Superior temporal gyrus (tissue), 1 donor: ENCODE measurements at regions not wholly inside any gene's neighbourhood (a gene's known extent, or its start where the extent isn't known, plus 50 kb on each side); places are given as distances from the start of the nearest gene placed in this dataset.
A peak's percentile ranks its signal among the peaks of the same experiment; 100 is the strongest.

ENCODE experiments used
- DNase-seq: peaks from one replicate; pipeline ENCODE4 v3.0.0-alpha.2; 2016; ENCODE audit errors: extremely low spot score

DNA sequence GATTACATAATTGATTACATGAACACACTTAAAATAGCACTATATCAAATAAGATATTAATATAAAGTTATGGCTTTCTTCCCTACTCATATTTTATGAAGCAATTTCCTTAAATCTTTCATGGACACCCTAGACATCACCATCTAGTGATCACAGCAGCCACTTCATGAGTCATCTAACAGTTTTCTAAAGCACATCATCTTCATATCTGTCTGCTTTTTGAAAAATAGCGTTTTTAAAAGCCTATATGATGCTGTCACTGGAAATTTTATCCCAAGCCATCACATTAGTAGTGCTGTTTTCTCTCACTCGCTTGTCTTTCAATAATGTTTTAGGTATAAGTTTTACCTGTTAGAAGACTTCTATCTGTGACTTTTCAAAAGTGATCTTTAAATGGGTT lies 326.1 kb downstream of the SLITRK6 start:
- DNase-seq = no peak

- DNase-seq = no peak
Measured at GRCh38 chr13:85469320-85469719, 329.9 kb downstream of the SLITRK6 start.

DNA sequence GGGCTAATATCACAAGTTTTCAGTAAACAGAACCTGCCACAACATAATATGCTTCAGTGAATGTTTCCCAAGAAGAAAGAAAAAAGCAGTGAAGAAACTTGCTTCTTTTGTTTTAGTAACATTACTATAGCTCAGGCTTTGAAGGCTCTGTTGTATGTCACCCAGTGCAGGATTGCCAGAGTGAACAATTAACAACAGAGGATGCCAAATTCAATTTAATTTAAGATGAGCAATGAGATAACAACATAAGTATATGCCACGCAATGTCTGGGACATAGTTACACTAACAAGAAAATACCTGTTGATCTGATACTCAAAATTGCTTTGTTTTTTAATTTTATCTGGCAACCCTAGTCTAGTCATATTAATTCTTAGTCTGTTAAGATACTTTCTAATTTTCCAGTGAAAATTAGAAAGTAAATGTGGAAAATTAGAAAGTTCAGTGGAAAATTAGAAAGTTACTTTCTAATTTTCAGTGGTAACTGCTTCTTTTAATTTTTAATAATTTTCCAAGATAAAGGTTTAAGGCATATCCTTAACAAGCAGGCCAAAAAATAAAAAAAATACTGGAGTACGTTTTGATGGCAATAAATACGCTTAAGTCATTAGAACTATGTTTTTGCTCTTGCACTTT lies 336.3 kb downstream of the SLITRK6 start:
- no peak for DNase-seq

- DNase-seq = no peak
Measured at GRCh38 chr13:85461621-85462020, 337.6 kb downstream of the SLITRK6 start.

- no peak for DNase-seq
Measured at GRCh38 chr13:85445534-85445933, 353.7 kb downstream of the SLITRK6 start.

GRCh38 chr13:85441975-85442374 lies 357.2 kb downstream of the SLITRK6 start:
- DNase-seq = no peak

- DNase-seq = no peak
Measured at GRCh38 chr13:85441364-85441763, 357.9 kb downstream of the SLITRK6 start.

- DNase-seq = no peak
Measured at GRCh38 chr13:85436029-85436428, 363.2 kb downstream of the SLITRK6 start.

DNA sequence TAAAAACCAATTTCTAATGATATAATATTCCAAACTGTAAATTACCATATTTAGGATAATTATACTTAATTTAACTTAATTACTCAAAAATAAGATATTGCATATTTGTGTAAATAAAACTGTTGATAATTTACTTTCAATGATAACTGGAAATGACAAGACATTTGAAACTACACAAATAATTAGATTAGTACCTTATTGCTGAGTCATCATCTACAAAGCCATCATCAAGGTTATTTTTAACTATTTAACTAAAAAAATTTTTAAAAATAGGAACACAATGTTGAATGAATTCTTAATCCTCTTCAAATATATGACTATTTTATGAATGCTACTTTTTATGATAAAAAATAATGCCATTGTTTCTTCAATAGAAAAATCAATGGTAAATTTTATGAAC lies 364.3 kb downstream of the SLITRK6 start:
- no peak for DNase-seq

DNA sequence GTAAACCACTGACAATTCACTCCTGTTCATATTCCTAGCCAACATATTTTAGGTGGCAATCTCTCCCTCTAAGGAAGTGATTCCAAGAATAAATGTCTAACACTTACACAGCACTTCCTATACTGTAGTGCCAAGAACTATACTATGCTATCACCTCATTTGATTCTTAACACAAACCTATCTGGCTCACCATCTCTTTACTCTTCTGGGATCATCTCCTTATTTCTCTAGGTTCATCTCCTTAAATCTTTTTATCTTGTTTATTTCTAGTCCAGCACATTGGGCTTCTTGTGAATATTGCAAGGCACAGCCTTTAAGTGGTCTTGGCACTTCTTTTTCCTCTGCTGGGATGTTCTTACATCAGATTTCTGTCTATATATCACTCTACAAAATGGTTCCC lies 366.3 kb downstream of the SLITRK6 start:
- DNase-seq = no peak

DNA sequence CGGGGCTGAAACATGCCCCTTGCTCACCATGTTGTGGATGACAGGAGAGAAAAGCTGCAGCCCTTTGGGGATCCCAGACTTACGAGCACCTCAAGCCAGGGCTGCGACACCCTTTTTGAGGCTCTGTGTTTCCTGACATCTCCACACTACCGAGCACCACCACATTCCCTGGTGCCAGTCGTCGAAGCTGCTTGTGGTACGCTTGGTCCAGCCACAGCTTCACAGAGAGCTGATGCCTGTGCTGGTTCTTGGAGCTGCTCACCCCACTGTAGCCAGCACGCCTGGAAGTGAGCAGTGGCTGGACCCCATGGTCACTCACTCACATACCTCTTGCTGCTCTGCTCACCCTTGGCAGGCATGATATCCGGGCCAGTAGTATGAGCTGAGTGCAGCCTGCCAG lies 367.5 kb downstream of the SLITRK6 start:
- DNase-seq = no peak

DNA sequence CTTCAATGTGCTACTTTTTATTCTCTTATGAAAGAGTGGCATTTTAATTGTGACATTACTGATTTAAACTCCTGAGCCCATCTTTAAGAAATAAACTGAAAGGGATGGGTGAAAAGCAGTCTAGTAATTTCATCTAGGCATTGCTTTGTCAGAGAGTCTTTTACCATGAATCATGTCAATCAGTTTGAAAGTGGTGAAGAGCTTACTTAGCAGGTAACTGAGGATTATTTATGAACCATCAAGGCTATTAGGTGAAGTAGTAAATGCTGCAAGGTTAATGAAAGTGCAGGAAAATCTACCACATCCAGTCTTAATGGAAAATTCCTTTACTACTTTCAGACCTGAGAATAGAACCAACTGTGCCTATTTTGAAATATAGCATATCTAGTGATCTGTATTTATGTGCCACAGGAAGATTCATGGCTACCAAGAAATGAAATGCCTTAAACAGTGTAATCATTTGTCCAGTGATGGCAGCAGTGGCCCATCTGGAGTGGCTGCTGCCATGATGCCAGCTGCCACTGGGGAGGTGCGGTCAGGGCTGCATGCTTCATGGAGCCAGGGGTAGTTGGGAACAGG lies 368.9 kb downstream of the SLITRK6 start:
- DNase-seq = no peak

DNA sequence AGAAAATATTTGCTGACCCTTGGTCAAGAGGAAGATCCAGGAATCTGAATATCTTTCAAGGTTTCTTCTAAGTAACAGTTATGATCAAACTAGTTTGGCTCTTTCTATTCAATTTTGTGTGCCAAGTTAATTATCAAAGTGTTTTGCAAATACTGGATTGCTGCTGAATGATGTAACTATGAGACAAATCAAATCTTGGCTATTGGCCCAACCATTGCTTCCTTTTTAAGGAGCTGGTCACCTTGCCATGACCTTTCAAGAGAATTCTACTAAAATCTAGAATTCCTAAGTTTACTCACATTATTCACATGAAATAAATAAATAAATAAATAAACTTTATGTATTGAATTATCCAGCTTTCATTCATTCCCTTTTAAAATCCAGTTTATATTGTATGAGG lies 371.8 kb downstream of the SLITRK6 start:
- DNase-seq = no peak

- DNase-seq = no peak
Measured at GRCh38 chr13:85420136-85420535, 379.1 kb downstream of the SLITRK6 start.

- no peak for DNase-seq
Measured at GRCh38 chr13:85419611-85420010, 379.6 kb downstream of the SLITRK6 start.

- no peak for DNase-seq
Measured at GRCh38 chr13:85417807-85418206, 381.4 kb downstream of the SLITRK6 start.

- DNase-seq = no peak
Measured at GRCh38 chr13:85413664-85414063, 385.6 kb downstream of the SLITRK6 start.

DNA sequence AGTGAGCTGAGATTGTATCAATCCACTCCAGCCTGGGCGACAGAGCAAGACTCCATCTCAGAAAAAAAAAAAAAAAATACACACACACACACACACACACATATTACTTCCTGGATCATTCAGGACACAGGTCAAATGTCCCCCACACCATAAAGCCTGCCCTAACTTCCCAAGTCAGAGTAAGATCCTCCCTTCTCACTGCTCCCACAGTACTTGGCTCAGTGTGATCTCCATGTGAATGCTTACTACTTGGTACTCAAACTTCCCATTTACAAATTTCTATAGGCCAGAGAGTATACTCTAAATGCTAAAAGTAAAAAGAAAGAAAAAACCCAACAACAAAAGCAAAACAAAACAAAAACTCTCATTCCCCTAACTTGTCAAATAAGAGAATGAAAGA lies 386.8 kb downstream of the SLITRK6 start:
- DNase-seq = no peak

DNA sequence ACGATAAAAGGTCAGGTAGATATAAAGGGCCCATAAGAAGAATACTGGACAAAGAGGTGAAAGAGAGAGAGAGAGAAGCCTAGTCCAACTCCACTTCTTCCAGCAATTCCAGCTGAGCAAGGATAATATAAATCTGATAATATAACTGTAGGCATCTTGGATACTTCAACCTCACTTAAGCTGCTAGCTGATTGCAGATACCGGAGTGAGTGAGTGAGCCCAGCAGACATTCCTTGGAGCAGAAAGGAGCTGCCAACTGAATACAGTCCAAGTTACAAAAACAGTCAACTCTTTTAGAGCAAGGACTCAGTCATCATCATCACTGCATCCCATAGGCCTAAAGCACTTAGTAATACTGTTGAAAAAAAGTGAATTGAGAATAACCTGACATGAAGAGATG lies 387.6 kb downstream of the SLITRK6 start:
- no peak for DNase-seq

DNA sequence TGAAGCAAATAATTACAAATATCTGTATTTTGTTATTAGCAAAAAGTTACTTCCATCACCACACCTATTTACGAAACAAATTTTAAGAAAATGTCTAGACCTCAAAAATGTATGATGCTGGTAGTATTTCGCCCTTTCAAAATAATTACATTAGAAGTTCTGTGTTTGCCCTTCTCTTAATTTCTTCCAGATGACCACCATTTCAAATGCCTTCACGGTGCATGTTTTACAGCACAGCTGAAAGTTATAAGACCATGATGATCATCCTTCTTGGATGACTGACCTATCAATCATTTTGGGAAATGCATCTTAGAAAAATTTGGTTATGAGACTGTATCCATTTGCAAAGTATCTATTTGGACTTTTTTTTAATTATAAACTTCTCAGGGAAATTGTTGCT lies 390.8 kb downstream of the SLITRK6 start:
- DNase-seq = no peak

DNA sequence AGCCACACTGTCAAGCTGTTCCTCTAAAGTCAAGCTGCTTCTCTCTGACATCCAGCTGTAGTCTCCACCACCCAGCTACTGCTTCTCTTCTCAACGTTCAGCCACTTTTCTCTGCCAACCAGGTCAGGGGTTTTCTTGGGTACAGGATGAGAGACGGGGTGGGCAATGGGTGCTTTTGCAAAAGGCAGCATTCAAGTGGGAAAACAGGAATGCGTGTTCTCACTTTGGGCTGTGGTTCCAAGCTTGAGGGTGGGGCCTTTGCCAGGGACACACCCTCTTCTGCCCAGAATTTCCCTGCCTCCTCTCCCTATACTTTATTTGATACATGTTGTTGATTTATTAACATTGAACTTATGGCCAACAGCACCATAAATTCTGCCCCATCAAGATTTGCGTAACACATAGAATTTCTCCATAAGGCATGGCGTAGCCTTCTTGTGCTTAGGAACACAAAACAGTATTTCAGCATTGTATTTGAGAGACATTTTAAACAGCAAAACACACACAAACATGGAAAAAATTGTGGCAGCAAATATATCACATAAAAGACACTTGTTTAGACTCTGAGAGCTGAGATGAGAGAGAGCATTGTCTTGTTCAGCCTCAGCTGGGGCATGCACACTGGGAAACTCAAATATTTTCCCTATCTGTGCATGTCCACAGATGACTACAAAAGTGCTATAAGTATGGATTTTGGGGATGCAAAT lies 392.8 kb downstream of the SLITRK6 start:
- DNase-seq = peak; percentile 87

DNA sequence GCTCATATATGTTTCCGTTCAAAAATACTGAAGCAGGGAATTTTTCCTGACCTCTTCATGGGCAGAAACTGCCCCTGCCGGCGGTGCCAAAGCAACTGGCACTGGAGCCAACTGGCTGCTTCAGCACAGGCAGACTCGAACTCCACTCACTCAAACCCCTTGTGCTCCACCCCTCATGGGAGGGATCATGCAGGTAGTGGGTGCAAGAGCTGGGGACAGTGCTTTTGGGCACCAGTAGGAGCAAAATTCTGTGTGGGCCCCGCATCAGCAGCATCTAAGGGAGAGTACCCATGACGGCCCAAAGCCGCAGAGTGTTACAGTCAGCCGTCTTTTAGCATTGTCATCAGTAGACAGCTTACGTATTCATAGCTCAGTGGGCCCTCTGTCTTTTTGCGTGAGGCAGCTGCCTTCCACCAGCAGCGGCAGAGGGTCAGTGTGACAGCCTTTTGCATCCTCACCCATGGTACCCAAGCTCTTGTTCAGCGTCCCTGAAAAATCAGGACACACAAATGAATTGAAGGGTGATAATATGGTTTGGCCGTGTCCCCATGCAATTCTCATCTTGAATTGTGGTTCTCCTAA lies 393.8 kb downstream of the SLITRK6 start:
- DNase-seq = peak; percentile 60

- no peak for DNase-seq
Measured at GRCh38 chr13:85386424-85386823, 412.8 kb downstream of the SLITRK6 start.
